Mucosa of gallbladder (tissue), 1 donor: ENCODE measurements at regions not wholly inside any gene's neighbourhood (a gene's known extent, or its start where the extent isn't known, plus 50 kb on each side); places are given as distances from the start of the nearest gene placed in this dataset.

ENCODE experiments used
- DNase-seq: peaks from one replicate; pipeline ENCODE4 v3.0.0-alpha.2; 2020; ENCODE audit warnings: low spot score
- donor health status: DM: no; HTN: no; CAD: no.

DNA sequence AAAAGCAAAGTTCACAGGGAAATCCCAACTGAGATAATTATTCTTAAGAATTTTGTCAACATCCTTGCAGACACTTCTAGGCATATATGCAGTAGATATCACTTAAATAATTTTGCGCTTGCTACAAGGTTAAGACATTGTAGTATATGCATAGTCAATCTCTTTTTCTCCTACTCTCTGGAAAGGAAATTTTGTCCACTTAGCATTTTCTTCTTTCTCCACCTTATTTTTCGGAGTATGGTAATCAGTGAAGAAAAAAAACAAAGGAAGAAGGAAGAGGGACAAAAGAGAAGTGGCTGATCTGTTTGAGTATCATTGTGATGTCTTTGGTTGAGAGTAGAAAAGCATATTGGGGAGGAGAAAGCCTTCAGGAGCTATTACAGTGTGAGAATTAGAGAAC lies 104.6 kb downstream of the LACC1 start:
- DNase-seq = no peak

DNA sequence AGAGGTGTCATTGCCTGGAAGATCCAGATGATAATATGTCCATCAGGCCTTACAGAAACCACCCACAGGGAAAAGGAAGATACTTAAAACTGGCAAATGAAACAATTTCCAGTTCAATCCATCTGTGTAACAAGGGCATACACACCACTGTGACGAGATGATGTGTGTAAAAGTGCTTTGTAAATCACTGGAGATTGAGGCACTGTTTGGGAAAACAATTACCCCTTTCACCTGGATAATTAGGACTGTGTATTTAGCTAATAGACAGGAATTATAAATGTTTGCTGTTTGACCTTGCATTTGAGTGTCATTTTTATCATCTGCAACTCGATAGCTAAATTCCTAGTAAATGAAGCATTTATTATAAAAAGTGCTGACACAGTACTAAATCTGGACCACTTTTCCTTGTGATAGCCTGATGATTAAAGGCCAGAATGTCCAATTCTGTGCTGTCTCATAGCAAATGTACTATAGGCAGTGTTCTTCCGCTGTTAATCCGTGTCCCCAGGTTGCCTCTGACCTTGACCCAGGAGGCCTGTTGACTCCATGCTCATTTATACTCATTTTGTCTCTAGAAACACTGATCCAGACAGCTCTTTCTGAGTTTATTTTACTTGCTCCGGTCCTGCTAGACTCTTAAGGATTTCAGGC lies 105.8 kb downstream of the LACC1 start:
- no peak for DNase-seq

DNA sequence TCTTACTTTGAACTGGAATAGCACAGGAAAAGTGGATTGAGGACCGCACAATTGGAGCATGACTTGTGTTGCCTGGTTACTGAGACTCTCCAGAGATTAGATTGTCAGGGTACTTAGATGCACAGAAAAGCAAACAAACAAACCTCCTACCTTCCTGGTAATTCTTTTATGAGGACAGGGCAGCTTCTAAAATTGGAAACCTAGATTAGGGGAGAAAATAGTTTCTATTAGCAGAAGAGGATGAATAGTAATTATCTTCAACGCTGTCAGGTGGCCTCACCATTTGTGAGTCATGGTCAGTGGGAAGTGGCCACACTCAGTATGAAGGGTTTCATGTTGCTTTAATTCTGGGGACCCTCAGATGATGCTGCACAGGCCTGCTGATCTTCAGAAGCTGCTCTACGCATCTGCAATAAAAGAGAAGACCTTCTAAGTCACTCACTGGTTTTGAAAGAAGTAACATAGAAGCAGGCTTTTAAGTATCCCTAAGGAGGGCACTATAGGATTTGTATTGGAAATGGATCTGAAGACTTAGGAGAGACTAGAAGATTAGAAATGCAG lies 106.8 kb downstream of the LACC1 start:
- DNase-seq = no peak

DNA sequence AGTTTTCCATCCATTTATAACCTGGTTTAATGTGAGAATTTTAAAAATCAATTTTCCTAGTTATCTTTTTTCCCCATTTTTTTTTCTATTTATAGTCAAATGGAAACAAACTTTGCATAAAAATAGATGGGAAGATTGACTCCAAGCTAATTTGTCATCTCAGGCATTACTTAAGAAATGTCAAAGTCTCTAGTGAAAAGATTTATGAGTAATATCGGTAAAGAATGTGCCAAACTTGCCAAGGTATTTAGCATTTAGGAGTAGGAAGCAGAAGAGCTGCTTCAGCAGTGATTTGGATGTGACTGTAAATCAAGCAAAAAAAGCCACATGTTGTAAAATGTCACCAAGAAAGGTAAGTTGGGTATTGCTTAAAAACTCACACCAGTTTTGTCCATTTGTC lies 108.6 kb downstream of the LACC1 start:
- no peak for DNase-seq

DNA sequence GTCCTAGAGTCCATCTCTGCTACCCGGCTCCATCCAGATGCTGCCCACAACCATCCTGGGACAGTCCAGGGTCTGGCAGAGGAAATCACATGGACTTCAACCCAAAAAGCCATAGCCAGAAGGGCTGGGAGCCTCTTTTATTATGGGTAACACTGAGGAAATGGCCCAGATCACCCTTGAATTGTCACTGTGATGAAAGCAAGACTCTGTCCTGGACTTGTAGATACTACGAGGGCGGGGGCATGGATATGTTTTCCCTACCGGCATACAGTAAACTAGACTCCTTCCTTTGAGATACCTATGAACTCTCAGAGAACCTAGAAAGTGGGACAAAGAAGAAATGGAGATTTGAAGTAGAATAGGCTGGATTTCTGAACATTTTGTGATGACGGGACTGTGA lies 110.3 kb downstream of the LACC1 start:
- DNase-seq = no peak

DNA sequence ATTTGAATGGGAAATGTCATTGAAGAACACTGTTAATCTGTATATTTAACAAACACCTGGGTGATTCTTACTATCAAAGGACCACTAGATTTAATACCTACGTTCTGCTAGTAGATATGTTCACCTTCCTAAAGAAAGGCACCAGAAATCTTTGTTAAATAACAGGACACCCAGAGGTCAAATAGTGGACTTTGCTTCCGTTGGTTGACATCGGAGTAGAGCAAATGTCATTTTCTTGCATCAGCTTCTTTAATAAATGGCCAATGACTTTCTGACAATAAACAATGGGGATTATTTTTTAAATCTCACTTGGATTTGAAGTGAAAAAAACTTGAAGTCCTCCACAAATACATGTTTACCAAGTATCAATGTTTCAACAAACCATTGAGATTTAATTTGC lies 111.1 kb downstream of the LACC1 start:
- no peak for DNase-seq

DNA sequence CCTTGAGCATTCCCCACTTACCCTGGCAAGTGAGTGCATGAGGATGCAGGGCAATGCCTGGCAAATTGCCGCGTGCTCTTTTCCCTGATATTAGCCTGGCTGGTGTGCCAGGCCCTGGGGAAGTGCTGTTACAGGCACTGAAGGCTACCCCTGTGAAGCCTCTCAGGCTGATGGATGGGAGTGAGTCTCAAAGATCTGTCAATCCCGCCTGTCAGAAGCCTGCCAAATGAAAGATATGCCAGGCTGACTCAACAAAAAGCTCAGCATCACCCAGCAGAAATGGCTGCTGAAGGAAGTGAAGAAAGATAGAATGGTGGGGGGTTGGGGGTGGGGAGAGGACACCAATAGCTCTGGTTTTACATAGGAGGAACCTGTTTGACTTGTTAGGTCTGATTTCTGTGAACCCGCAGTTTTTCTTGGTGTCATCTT lies 112.1 kb downstream of the LACC1 start:
- DNase-seq = no peak

DNA sequence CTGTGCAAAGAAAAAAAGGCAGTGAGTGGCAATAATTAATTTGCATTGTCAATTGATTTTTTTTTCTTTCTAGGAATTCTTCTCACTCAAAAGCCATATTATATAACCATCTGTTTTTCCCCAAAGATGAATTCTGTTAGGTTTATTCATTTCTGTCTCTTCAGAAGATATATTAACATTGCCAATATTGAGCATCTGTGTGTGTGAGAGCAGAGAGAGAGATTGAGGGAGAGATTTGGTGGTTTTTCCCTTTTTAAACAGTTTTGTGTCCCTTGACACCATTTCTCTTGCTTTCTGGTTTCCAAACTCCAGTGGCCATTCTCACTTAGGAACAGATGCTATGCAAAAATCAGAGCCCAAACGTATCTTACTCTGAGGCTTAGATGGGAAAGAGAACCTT lies 112.5 kb downstream of the LACC1 start:
- no peak for DNase-seq

DNA sequence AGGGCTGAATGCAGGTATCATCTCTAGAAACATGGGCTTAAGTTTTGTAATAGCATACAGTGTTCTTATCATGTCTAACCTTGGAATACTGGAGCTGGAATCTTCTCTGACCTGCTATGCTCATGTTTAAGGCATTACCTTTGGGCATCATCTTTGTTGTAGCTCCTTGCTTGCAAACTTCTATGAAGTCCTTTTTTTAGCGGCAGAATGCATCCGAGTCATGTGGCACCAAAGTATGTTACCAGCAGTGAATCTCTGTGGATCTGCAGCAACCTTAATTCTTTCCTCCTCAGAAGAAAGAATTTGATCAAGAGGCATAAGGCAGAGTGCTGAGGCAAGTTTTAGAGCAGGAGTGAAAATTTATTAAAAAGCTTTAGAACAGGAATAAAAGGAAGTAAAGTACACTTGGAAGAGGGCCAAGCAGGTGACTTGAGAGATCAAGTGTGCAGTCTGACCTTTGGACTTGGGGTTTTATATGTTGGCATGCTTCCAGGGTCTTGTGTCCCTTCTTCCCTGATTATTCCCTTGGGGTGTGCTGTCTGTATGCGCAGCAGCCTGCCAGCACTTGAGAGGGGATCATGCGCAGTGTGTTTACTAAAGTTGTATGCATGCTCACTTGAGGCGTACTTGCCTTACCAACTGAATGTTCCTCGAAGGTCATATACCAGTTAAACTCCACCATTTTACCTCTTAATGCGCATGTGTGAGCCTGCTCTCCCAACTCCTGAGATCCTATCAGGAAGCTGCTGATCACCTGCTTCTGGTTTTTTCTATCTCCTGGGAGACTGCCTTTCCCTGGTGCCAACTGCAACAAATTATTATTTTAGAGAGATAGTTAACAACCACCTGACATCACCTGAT lies 115.5 kb downstream of the LACC1 start:
- DNase-seq = no peak

DNA sequence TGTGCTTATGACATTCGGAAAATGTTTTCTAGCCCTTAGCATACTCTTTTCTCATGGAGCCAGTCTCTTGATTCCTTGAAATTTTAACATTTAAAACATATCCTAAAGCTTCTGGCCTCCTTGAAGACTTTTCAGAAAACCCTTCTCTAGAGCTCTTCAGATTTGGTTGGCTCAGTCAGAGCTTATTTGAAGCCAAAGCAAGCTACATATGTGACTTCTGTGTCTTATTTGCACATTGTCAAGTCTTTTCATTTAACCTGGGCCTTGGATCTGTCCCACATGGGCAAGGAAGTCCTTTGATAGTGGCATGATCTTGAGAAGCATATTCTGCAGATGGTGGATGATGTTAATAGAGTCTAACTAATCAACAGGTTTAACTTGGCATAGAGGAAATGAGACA lies 116.5 kb downstream of the LACC1 start:
- no peak for DNase-seq

DNA sequence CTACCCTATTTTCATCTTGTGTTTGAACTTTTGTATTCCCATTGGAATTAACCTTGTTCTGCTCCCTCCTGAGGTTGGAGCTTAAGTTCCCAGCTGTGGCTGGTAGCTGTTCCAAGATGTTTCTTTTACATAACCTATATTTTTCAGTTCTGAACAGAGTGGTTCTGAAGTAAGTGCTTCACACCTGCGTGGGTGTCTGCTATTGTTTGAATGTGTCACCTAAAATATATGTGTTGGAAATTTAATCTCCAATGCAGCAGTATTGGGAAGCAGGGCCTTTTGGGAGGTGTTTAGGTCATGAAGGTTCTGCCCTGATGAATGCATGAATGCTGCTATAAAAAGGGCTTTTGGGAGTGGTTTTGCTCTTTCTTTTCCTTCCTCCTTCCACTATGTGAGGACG lies 123.8 kb downstream of the LACC1 start:
- no peak for DNase-seq

DNA sequence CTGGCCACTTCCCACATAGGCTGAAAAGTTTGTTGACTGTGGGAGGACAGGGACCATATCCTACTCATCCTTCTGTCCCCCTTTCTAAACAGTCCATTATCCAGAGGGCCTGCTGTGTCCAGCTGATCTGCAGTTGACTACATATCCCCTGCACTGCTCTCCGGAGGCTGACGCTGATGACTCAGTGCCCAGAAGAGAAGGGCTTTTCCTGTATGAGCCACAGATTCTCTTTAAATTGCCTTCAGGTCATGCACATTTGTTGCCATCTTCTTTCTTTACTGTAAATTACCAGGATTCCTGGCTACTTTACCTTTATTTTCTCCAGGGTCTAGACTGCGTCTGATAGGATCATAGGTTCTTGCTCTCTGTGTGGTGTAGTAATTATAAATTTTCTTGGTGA lies 125.2 kb downstream of the LACC1 start:
- no peak for DNase-seq

DNA sequence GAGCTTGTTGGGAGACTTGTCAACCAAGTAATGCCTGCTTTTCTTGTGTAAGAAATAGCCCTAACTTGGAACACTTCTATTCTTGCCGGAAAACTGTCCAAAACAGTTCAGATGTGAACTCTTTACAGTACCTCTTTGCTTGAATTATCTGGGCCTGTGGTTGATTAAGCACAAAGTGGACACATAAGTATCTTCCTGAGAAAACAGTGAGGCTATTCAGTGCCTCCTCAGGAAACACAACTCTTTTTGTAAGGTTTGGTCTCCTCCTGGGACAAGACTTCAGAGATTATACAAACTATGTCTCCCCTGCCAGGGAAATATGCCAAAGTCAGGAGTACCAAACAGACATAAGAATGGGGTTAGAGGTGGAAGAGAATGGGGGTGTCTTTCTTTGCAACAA lies 127.7 kb downstream of the LACC1 start:
- no peak for DNase-seq

DNA sequence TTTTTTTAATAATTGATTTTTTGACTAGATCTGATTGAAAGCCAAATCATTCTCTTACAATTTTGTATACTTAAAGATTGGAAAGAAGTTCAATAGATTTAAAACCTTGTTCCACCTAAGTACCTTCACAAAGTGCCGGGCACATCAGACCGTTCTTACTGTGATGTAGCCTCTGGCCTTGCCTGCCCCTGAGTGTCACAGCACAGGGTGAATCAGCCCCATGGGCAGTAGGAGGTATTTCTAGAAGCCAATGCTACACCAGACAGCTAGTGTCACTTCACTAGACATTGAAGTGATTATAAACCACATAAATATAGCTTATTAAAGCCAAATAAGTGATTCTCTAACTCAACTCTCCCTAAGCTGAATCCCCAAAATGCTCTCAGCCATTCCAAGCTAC lies 131.3 kb downstream of the LACC1 start:
- DNase-seq = no peak

DNA sequence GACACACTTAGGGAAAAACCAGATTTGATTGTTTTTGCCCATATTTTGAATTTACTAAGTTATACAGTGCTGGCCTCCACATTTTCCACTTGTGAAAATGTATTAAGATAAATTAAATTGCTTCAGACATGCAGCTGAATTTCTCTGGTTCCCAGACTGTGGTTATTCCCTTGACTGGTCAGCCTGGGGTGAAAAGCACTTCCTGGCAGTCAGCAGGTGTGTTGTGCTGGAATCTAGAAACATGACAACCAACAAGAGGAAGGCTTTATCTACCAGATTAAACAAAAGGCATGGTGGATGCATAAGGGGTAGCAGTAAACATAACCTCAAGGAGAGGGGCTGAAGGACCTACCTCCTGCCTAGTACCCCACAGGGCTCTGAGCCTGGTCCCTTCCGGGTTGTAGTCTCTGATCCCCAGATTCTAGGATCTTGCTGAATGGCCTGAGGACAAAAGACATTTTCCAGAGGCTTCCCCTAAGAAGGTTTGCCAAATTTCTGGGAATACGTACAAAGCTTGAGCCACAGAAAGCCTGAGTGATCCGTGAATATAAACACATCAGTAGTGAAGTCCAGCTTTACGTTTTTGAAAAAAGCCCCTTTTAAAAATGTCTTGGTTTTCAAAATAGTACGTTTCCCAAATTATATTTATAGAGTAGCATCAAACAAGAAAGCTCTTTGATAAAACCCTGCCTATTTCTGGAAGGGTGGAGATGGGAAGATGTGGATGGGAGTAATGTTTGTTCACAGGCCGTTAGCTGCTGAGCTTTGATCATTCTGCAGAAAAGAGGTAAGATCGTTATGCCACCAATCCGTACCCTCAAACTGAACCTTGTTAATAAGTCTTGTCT lies 133.4 kb downstream of the LACC1 start:
- DNase-seq = no peak

DNA sequence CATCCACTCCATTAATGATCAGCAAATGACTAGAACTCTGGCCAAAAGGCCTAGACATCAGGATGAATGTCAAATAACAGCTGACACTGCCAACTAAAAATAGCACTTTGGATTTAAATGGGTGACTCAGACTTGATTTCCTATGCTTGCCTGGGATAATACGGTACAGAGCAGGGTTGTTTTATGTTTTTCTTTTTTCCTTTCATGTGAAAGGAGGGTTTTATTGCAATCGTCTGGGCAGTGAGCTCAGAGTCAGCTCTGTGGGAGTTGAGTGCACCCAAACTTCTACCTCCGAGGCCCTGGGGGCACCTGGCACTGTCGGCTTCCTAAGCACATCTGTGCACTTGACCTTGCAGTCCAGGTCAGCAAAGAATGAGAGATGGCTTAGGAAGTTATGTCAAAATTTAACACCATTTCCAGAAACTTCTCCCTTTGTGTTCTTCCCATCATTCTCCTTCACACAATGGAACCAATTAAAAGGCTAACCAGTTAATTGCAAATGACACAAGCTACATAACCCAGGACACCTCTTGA lies 134.1 kb downstream of the LACC1 start:
- DNase-seq = no peak

DNA sequence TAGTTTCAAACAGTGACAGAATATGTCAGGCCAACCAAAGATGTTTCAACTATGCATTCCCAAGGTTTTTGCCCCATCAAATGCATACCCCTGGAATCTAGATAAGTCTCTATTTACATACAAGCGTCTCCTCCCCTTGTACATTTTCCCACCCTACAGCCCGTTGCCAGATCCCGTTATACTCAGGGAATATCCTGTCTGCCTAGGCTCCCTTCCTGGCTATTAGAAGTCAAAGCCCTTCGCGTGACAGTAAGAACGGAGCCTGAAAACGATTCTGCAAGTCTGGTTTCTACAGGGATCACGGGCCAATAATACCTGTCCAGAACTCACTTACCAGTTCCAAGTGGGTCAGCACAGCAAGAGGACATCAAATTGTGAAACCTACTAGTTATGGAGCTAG lies 134.8 kb downstream of the LACC1 start:
- DNase-seq = no peak

DNA sequence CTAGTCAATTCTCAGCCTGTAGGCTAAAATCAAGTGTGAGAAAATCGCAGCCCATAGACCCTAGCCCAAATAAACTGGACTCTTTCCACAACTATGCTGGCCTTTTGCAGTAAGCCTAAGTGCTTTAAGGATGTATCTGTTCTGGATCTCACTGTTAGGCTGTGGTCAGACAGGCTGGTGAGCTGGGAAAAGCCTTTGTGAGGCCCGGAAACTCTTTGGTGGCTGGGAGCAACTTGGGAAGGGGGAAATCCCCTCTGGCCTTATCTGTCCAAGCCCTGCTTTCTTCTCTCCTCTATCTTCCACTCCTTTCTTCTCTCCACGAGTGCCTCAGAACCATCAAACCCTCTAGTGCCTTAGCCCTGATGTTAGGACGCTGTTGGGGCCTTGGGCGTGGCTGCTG lies 135.4 kb downstream of the LACC1 start:
- no peak for DNase-seq

DNA sequence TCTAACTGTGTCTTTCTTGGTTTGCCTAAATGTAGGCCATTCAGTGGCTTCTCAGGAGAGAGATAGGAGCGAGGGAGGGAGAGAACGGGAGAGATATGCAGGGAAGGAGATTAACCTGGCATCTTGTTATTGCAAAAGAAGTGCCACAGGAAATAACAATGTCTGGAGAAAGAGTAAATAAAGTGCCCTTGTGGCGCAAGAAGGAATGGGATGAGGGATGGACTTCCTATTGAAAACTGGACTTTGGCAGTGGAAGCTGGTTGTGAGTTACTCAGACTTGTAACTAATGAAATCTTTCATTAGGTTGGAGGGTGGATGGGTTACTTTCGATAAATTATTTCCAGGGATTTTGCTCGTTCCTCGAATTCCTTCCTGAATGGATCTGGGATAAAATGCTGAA lies 136.1 kb downstream of the LACC1 start:
- no peak for DNase-seq

DNA sequence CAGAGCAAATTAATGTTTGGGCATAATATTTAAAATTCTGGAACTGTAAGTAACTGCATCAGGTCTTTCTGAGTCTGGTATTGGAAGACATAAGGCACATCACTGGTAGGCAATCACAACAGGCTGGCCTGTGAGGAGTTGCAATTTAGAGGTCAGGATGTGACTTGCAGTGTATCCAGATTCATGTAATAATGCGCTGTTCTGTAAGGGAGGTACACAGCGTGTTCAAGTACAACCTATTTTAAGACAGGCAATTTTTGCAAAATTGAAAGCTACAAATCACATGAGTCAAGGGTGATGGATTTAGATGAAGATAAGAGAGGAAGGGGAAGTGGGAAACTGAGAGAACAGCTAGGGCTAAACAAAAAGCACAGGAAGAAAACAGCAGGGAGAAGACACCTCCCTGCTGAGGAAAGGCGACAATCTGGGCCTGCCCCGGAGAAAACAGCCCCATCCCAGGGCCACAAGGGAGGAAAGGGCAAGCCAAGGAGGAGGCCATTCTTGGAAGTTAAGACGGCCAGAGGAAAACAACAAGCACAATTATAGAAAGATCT lies 138.1 kb downstream of the LACC1 start:
- DNase-seq = no peak

DNA sequence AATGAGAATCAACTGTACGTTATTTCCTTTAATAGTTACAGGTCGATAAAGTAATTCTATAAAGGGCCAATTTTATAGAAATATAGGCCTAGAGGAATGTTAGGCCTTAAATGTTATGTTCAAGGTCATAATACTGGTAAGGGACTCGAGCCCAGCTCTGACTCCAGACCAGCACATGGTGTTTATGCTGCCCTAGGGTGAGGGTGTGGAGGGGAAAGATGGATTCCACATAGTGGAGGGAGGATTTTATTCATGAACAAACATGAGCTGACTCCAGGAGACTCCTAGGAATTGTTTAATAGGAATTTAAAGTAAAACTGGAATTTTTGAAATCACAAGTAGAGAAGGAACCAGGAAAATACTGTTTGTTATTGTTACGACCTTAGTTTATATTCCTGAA lies 139.9 kb downstream of the LACC1 start:
- DNase-seq = no peak

DNA sequence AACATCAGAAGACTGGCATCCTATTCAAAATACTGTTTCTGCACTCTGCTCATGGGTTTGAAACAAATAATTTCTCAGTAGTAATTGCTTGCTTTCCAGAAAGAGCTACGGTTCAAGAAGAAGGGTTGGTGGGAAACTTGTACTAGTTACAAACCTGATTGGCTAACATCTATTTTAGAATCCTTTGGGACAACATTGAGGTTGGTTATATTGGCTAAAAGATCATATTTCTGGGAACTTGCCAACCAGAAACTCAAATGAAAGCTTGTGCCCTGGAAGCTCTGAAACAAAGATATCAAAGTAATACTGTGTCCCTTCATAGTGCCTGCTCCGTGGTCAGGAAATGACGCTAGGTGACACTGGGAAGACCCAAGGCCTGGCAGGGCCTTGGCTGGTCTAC lies 141.7 kb downstream of the LACC1 start:
- no peak for DNase-seq
